ENCODE measurements at regions not wholly inside any gene's neighbourhood (a gene's known extent, or its start where the extent isn't known, plus 50 kb on each side); places are given as distances from the start of the nearest gene placed in this dataset.

- ChIA-PET CTCF (no interaction called here), POLR2A (no interaction called here)
- no peaks in the 10 kb centered on the region for H3K79me2 ChIP-seq (ENCODE audit: control insufficient read depth, insufficient read depth, low read length)
- H2AFZ ChIP-seq (ENCODE audit: insufficient read depth, low read depth, low read length, poor library complexity, severe bottlenecking) = no peak overlapping the region
- TF ChIP-seq CTCF (IDR thresholded peaks at IDR 0.05) (no peak), EZH2 (IDR thresholded peaks at IDR 0.05; ENCODE audit: borderline replicate concordance, insufficient read depth, low read depth, low read length, poor library complexity, severe bottlenecking) (no peak)
- H3K4me2 ChIP-seq (replicated peaks; ENCODE audit: low read depth, low read length, poor library complexity, severe bottlenecking) = no peak overlapping the region
- no peaks in the 10 kb centered on the region for H4K20me1 ChIP-seq (ENCODE audit: control insufficient read depth, insufficient read depth, low read length, poor library complexity, severe bottlenecking)
- no peaks in the 10 kb centered on the region for H3K27me3 Mint-ChIP-seq
- no peak overlapping the region for H3K9ac ChIP-seq (ENCODE audit: low read length)
- WGBS (ENCODE audit: insufficient coverage) = 72% methylated on average over 2 of the region's 2 CpGs
- no peak overlapping the region for H3K27ac ChIP-seq (ENCODE audit: low read length in 2 of 2)
- no peak for ATAC-seq (ENCODE audit: low read depth)
- H3K36me3 ChIP-seq (replicated peaks in 1 of 2; ENCODE audit: control extremely low read depth in 1 of 2, control insufficient read depth in 1 of 2, extremely low read depth in 1 of 2, insufficient read depth in 2 of 2, low read length in 1 of 2) = no peaks in the 10 kb centered on the region
- intact Hi-C loops (cut with micrococcal nuclease) = no loop called here
- DNase-seq = no peak
- no peaks in the 10 kb centered on the region for H3K4me1 ChIP-seq (ENCODE audit: control insufficient read depth in 2 of 2, insufficient read depth in 2 of 2, low read length in 2 of 2)
- H3K4me1 Mint-ChIP-seq = no peaks in the 10 kb centered on the region
- no peak overlapping the region for H3K4me3 ChIP-seq (ENCODE audit: control extremely low read depth in 1 of 5, extremely low read depth in 1 of 5, insufficient read depth in 1 of 5, low read depth in 2 of 5, low read length in 4 of 5)
- H3K9me3 Mint-ChIP-seq (ENCODE audit: insufficient read depth) = no peaks in the 10 kb centered on the region
- H3K27me3 ChIP-seq (replicated peaks in 1 of 4; ENCODE audit: control extremely low read depth in 1 of 4, control insufficient read depth in 3 of 4, insufficient read depth in 4 of 4, low read length in 3 of 4) = no peaks in the 10 kb centered on the region
- peaks cover 0 to 9% (median 0%) of the 10 kb centered on the region in 3 donors for H3K9me3 ChIP-seq (ENCODE audit: control extremely low read depth in 1 of 3, control insufficient read depth in 2 of 3, insufficient read depth in 1 of 3, low read length in 2 of 3)
- H3K27ac Mint-ChIP-seq = no peak overlapping the region
- no peak overlapping the region for H3K4me3 Mint-ChIP-seq
Observed at GRCh38 chr14:43803076-43803689, 703.9 kb downstream of the FSCB start.

GRCh38 chr14:43795600-43796228, 711.4 kb downstream of the FSCB start:
- no peak overlapping the region for H3K4me3 ChIP-seq (ENCODE audit: control extremely low read depth in 1 of 5, extremely low read depth in 1 of 5, insufficient read depth in 1 of 5, low read depth in 2 of 5, low read length in 4 of 5)
- no peaks in the 10 kb centered on the region for H3K9me3 Mint-ChIP-seq (ENCODE audit: insufficient read depth)
- intact Hi-C loops (cut with micrococcal nuclease) = no loop called here
- no peaks in the 10 kb centered on the region for H3K36me3 ChIP-seq (replicated peaks in 1 of 2; ENCODE audit: control extremely low read depth in 1 of 2, control insufficient read depth in 1 of 2, extremely low read depth in 1 of 2, insufficient read depth in 2 of 2, low read length in 1 of 2)
- no peak overlapping the region for H2AFZ ChIP-seq (ENCODE audit: insufficient read depth, low read depth, low read length, poor library complexity, severe bottlenecking)
- ChIA-PET CTCF (no interaction called here), POLR2A (no interaction called here)
- H3K27me3 Mint-ChIP-seq = no peaks in the 10 kb centered on the region
- H3K9ac ChIP-seq (ENCODE audit: low read length) = no peak overlapping the region
- H3K4me2 ChIP-seq (replicated peaks; ENCODE audit: low read depth, low read length, poor library complexity, severe bottlenecking) = no peak overlapping the region
- TF ChIP-seq CTCF (IDR thresholded peaks at IDR 0.05) (no peak), EZH2 (IDR thresholded peaks at IDR 0.05; ENCODE audit: borderline replicate concordance, insufficient read depth, low read depth, low read length, poor library complexity, severe bottlenecking) (no peak)
- no peaks in the 10 kb centered on the region for H3K9me3 ChIP-seq (ENCODE audit: control extremely low read depth in 1 of 3, control insufficient read depth in 2 of 3, insufficient read depth in 1 of 3, low read length in 2 of 3)
- no peak overlapping the region for H3K27ac ChIP-seq (ENCODE audit: low read length in 2 of 2)
- no peak overlapping the region for H3K27ac Mint-ChIP-seq
- no peaks in the 10 kb centered on the region for H3K79me2 ChIP-seq (ENCODE audit: control insufficient read depth, insufficient read depth, low read length)
- DNase-seq (no peak), ATAC-seq (ENCODE audit: low read depth) (no peak)
- no peaks in the 10 kb centered on the region for H3K4me1 Mint-ChIP-seq
- H3K4me1 ChIP-seq (ENCODE audit: control insufficient read depth in 2 of 2, insufficient read depth in 2 of 2, low read length in 2 of 2) = no peaks in the 10 kb centered on the region
- H4K20me1 ChIP-seq (ENCODE audit: control insufficient read depth, insufficient read depth, low read length, poor library complexity, severe bottlenecking) = no peaks in the 10 kb centered on the region
- H3K27me3 ChIP-seq (replicated peaks in 1 of 4; ENCODE audit: control extremely low read depth in 1 of 4, control insufficient read depth in 3 of 4, insufficient read depth in 4 of 4, low read length in 3 of 4) = no peaks in the 10 kb centered on the region
- no peak overlapping the region for H3K4me3 Mint-ChIP-seq

All from B cell (primary cell).